ENCODE measurements at regions not wholly inside any gene's neighbourhood (a gene's known extent, or its start where the extent isn't known, plus 50 kb on each side); places are given as distances from the start of the nearest gene placed in this dataset.

- TF ChIP-seq MEF2A (IDR thresholded peaks at IDR 0.05; ENCODE audit: borderline replicate concordance, low read depth) (no peak), SMC3 (IDR thresholded peaks at IDR 0.05; ENCODE audit: low read depth, low read length) (no peak), YY1 (IDR thresholded peaks at IDR 0.05; ENCODE audit: low read depth) (no peak), POLR2AphosphoS5 (IDR thresholded peaks at IDR 0.05; ENCODE audit: low read depth, low read length) (no peak), CTCF (IDR thresholded peaks at IDR 0.05) (no peak), USF2 (IDR thresholded peaks at IDR 0.05; ENCODE audit: borderline replicate concordance, low read depth, low read length) (no peak), TEAD4 (IDR thresholded peaks at IDR 0.05; ENCODE audit: borderline replicate concordance, insufficient read depth) (no peak)
- TF ChIP-seq, protein P1, sequence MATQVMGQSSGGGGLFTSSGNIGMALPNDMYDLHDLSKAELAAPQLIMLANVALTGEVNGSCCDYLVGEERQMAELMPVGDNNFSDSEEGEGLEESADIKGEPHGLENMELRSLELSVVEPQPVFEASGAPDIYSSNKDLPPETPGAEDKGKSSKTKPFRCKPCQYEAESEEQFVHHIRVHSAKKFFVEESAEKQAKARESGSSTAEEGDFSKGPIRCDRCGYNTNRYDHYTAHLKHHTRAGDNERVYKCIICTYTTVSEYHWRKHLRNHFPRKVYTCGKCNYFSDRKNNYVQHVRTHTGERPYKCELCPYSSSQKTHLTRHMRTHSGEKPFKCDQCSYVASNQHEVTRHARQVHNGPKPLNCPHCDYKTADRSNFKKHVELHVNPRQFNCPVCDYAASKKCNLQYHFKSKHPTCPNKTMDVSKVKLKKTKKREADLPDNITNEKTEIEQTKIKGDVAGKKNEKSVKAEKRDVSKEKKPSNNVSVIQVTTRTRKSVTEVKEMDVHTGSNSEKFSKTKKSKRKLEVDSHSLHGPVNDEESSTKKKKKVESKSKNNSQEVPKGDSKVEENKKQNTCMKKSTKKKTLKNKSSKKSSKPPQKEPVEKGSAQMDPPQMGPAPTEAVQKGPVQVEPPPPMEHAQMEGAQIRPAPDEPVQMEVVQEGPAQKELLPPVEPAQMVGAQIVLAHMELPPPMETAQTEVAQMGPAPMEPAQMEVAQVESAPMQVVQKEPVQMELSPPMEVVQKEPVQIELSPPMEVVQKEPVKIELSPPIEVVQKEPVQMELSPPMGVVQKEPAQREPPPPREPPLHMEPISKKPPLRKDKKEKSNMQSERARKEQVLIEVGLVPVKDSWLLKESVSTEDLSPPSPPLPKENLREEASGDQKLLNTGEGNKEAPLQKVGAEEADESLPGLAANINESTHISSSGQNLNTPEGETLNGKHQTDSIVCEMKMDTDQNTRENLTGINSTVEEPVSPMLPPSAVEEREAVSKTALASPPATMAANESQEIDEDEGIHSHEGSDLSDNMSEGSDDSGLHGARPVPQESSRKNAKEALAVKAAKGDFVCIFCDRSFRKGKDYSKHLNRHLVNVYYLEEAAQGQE (IDR thresholded peaks at IDR 0.05; ENCODE audit: low read depth, low read length) = no peak
These were observed 108.7 kb downstream of the P2RY1 start for GRCh38 chr3:152943645-152944044.

Measured in SK-N-SH (cell line).